Liver (tissue), 8 donors: ENCODE measurements at regions not wholly inside any gene's neighbourhood (a gene's known extent, or its start where the extent isn't known, plus 50 kb on each side); places are given as distances from the start of the nearest gene placed in this dataset.

ENCODE experiments used
- DNase-seq: peaks from one replicate; pipeline ENCODE4 v3.0.0-alpha.2; 2017; ENCODE audit warnings: low spot score
- H3K27ac ChIP-seq, 2 donors: one replicate each; pipeline ENCODE4 v1.7.0; 2013; ENCODE audit warnings: inconsistent platforms in 2 of 2, low read length in 2 of 2, control low read depth in 1 of 2, low read depth in 1 of 2, mild to moderate bottlenecking in 1 of 2
- H3K27me3 ChIP-seq, 4 donors: one replicate each; pipeline versions ENCODE4 v1.6.1 to v1.7.0; 2013; ENCODE audit warnings: low read length in 3 of 4, inconsistent platforms in 1 of 4, mild to moderate bottlenecking in 1 of 4, moderate library complexity in 1 of 4; ENCODE audit not compliant: control insufficient read depth in 4 of 4, insufficient read depth in 4 of 4
- H3K36me3 ChIP-seq, 4 donors: one replicate each; pipeline versions ENCODE4 v1.6.1 to v1.7.0; 2013; ENCODE audit warnings: low read length in 3 of 4, mild to moderate bottlenecking in 3 of 4, low read depth in 1 of 4, moderate library complexity in 1 of 4; ENCODE audit not compliant: control insufficient read depth in 4 of 4, insufficient read depth in 3 of 4
- H3K4me1 ChIP-seq, 4 donors: one replicate each; pipeline versions ENCODE4 v1.6.1 to v1.7.0; 2013; ENCODE audit warnings: low read length in 3 of 4, mild to moderate bottlenecking in 3 of 4, moderate library complexity in 1 of 4; ENCODE audit not compliant: control insufficient read depth in 4 of 4, insufficient read depth in 4 of 4
- H3K4me3 ChIP-seq, 3 donors: one replicate each; pipeline versions ENCODE4 v1.6.1 to v1.7.0; 2013; ENCODE audit warnings: low read length in 3 of 3, control low read depth in 1 of 3, low read depth in 1 of 3, mild to moderate bottlenecking in 1 of 3
- H3K9ac ChIP-seq, 2 donors: one replicate each; pipeline ENCODE4 v1.7.0; 2013; ENCODE audit warnings: low read length in 2 of 2, mild to moderate bottlenecking in 2 of 2, moderate library complexity in 2 of 2, control low read depth in 1 of 2, low read depth in 1 of 2
- H3K9me3 ChIP-seq, 4 donors: one replicate each; pipeline versions ENCODE4 v1.6.1 to v1.7.0; 2013; ENCODE audit warnings: low read length in 3 of 4; ENCODE audit not compliant: control insufficient read depth in 4 of 4
- CTCF ChIP-seq: fragments of 150-350 bp; IDR thresholded peaks from 2 replicates; pipeline ENCODE4 v1.5.1; 2017; ENCODE audit warnings: improper control_type of control experiment, low read depth, low read length; ENCODE audit not compliant: missing input control
- EGR1 ChIP-seq, 2 donors: IDR thresholded peaks; 2 replicates each; pipeline ENCODE4 v1.6.1; 2016 to 2018; ENCODE audit warnings: antibody characterized with exemption in 2 of 2, low read depth in 2 of 2
- GABPA ChIP-seq, 2 donors: IDR thresholded peaks in 1 of 2; conservative IDR thresholded peaks in 1 of 2; 2 replicates each; pipeline ENCODE4 v1.6.1; 2016; ENCODE audit warnings: antibody characterized with exemption in 2 of 2, mild to moderate bottlenecking in 1 of 2, moderate library complexity in 1 of 2
- HNF4A ChIP-seq, 2 donors: conservative IDR thresholded peaks; 2 replicates each; pipeline ENCODE4 v1.6.1; 2016; ENCODE audit warnings: antibody characterized with exemption in 2 of 2, mild to moderate bottlenecking in 2 of 2
- HNF4G ChIP-seq: IDR thresholded peaks from 2 replicates; pipeline ENCODE4 v1.6.1; 2016; ENCODE audit warnings: antibody characterized with exemption
- JUND ChIP-seq, 2 donors: IDR thresholded peaks; 2 replicates each; pipeline ENCODE4 v1.6.1; 2016; ENCODE audit warnings: antibody characterized with exemption in 2 of 2
- NR2F2 ChIP-seq: IDR thresholded peaks from 2 replicates; pipeline ENCODE4 v1.6.1; 2016; ENCODE audit warnings: antibody characterized with exemption
- RAD21 ChIP-seq, 2 donors: IDR thresholded peaks; 2 replicates each; pipeline ENCODE4 v1.6.1; 2016; ENCODE audit warnings: antibody characterized with exemption in 2 of 2, mild to moderate bottlenecking in 2 of 2
- REST ChIP-seq: IDR thresholded peaks from 2 replicates; pipeline ENCODE4 v1.6.1; 2016; ENCODE audit warnings: antibody characterized with exemption, mild to moderate bottlenecking
- SP1 ChIP-seq: IDR thresholded peaks from 2 replicates; pipeline ENCODE4 v1.6.1; 2018; ENCODE audit warnings: antibody characterized with exemption, mild to moderate bottlenecking
- TAF1 ChIP-seq: conservative IDR thresholded peaks from 2 replicates; pipeline ENCODE4 v1.6.1; 2016; ENCODE audit warnings: antibody characterized with exemption, mild to moderate bottlenecking
- YY1 ChIP-seq: IDR thresholded peaks from 2 replicates; pipeline ENCODE4 v1.6.1; 2016; ENCODE audit warnings: antibody characterized with exemption, mild to moderate bottlenecking
- ZBTB33 ChIP-seq: IDR thresholded peaks from 2 replicates; pipeline ENCODE4 v1.6.1; 2016; ENCODE audit warnings: antibody characterized with exemption
- WGBS: extraction: QIAGEN DNeasy Blood & Tissue Kit; methylation state at CpG from one replicate; pipeline ENCODE4 v1.1.7; 2013; 5-methylcytosine and 5-hydroxymethylcytosine counted together
- donor health status: healthy.
- donor health status: healthy.
- donor health status: healthy.
- donor health status: healthy.
- donor health status: healthy.

- Histone ChIP-seq H3K9ac (no peak overlapping the region), H3K36me3 (no peaks in the 10 kb centered on the region), H3K27ac (no peak overlapping the region), H3K4me1 (no peaks in the 10 kb centered on the region), H3K27me3 (no peaks in the 10 kb centered on the region), H3K4me3 (no peak overlapping the region), H3K9me3 (no peaks in the 10 kb centered on the region)
- DNase-seq = no peak
- 98% methylated on average over 8 of the region's 8 CpGs for WGBS
- no peak for TF ChIP-seq CTCF
- no peak for TF ChIP-seq GABPA (IDR thresholded peaks at IDR 0.05 in 1 of 2, conservative IDR thresholded peaks at IDR 0.05 in 1 of 2)
- TF ChIP-seq HNF4A (conservative IDR thresholded peaks at IDR 0.05) = no peak
- no peak for TF ChIP-seq YY1
- TF ChIP-seq TAF1 = no peak
- TF ChIP-seq NR2F2 = no peak
- no peak for TF ChIP-seq ZBTB33
- TF ChIP-seq RAD21 (IDR thresholded peaks at IDR 0.05) = no peak
- no peak for TF ChIP-seq EGR1 (IDR thresholded peaks at IDR 0.05; ENCODE audit: low read depth in 2 of 2)
- no peak for TF ChIP-seq REST
- no peak for TF ChIP-seq SP1
Observed at GRCh38 chr6:3620389-3620788, 131.1 kb downstream of the PXDC1 start.

GRCh38 chr6:3619800-3620199 lies 131.7 kb downstream of the PXDC1 start:
- Histone ChIP-seq H3K9ac (no peak overlapping the region), H3K27ac (no peak overlapping the region), H3K4me1 (no peaks in the 10 kb centered on the region), H3K36me3 (no peaks in the 10 kb centered on the region), H3K27me3 (no peaks in the 10 kb centered on the region), H3K4me3 (no peak overlapping the region), H3K9me3 (no peaks in the 10 kb centered on the region)
- DNase-seq = no peak
- 87% methylated on average over 4 of the region's 4 CpGs for WGBS
- TF ChIP-seq HNF4G (no peak), SP1 (no peak), JUND (IDR thresholded peaks at IDR 0.05) (no peak), EGR1 (IDR thresholded peaks at IDR 0.05; ENCODE audit: low read depth in 2 of 2) (no peak), ZBTB33 (no peak)
